ENCODE measurements at regions not wholly inside any gene's neighbourhood (a gene's known extent, or its start where the extent isn't known, plus 50 kb on each side); places are given as distances from the start of the nearest gene placed in this dataset.

- Mint-ChIP-seq H3K4me3 (no peak overlapping the region), H3K27ac (no peak overlapping the region), H3K9me3 (peaks cover 35% of the 10 kb centered on the region), H3K27me3 (ENCODE audit: low read depth, poor library complexity) (no peaks in the 10 kb centered on the region), H3K4me1 (no peaks in the 10 kb centered on the region), H3K36me3 (ENCODE audit: low read depth) (no peaks in the 10 kb centered on the region)
- no peak for TF ChIP-seq CTCF (IDR thresholded peaks at IDR 0.05)
- no peak for DNase-seq
Observed at GRCh38 chr7:136312592-136312991, 335.4 kb upstream of the MTPN start.

GRCh38 chr7:136309407-136309806 is 332.2 kb upstream of the MTPN start:
- Mint-ChIP-seq H3K4me1 (no peaks in the 10 kb centered on the region), H3K36me3 (ENCODE audit: low read depth) (no peaks in the 10 kb centered on the region), H3K4me3 (no peak overlapping the region), H3K27ac (no peak overlapping the region), H3K27me3 (ENCODE audit: low read depth, poor library complexity) (no peaks in the 10 kb centered on the region), H3K9me3 (peaks cover 16% of the 10 kb centered on the region)
- no peak for TF ChIP-seq CTCF (IDR thresholded peaks at IDR 0.05)
- DNase-seq = no peak

GRCh38 chr7:136308230-136308629 is 331.1 kb upstream of the MTPN start:
- Mint-ChIP-seq H3K27ac (no peak overlapping the region), H3K4me1 (no peaks in the 10 kb centered on the region), H3K27me3 (ENCODE audit: low read depth, poor library complexity) (no peaks in the 10 kb centered on the region), H3K4me3 (no peak overlapping the region), H3K36me3 (ENCODE audit: low read depth) (no peaks in the 10 kb centered on the region), H3K9me3 (peaks cover 16% of the 10 kb centered on the region)
- no peak for DNase-seq
- no peak for TF ChIP-seq CTCF (IDR thresholded peaks at IDR 0.05)

- TF ChIP-seq CTCF (IDR thresholded peaks at IDR 0.05) = no peak
- Mint-ChIP-seq H3K4me3 (no peak overlapping the region), H3K36me3 (ENCODE audit: low read depth) (no peaks in the 10 kb centered on the region), H3K4me1 (no peaks in the 10 kb centered on the region), H3K9me3 (peaks cover 9% of the 10 kb centered on the region), H3K27me3 (ENCODE audit: low read depth, poor library complexity) (no peaks in the 10 kb centered on the region), H3K27ac (no peak overlapping the region)
- no peak for DNase-seq
Observed at GRCh38 chr7:136303162-136303561, 326.0 kb upstream of the MTPN start.

DNA sequence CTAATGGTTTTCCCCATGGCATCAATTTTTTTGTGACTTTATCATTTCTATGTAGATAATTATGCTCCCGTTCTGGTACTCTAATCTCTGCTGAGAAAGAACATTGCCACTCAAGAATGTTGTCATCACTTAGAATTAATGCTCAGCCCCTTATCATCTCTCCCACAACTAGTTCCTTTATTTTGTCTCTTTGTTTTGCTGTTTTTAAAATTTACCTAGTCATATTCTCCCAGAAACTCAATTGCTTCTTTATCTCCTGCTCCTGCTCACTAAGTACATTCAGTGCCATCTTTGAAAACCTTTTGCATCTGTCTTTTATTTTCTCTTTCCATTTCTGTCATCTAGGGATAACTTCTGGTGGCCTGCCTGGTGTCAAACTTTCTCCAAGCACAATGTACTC is 324.9 kb upstream of the MTPN start:
- no peak for DNase-seq
- H3K36me3 Mint-ChIP-seq (ENCODE audit: low read depth) = no peaks in the 10 kb centered on the region
- no peak overlapping the region for H3K4me3 Mint-ChIP-seq
- H3K4me1 Mint-ChIP-seq = no peaks in the 10 kb centered on the region
- H3K27ac Mint-ChIP-seq = no peak overlapping the region
- H3K27me3 Mint-ChIP-seq (ENCODE audit: low read depth, poor library complexity) = no peaks in the 10 kb centered on the region
- H3K9me3 Mint-ChIP-seq = peaks cover 7% of the 10 kb centered on the region
- TF ChIP-seq CTCF (IDR thresholded peaks at IDR 0.05) = no peak

DNA sequence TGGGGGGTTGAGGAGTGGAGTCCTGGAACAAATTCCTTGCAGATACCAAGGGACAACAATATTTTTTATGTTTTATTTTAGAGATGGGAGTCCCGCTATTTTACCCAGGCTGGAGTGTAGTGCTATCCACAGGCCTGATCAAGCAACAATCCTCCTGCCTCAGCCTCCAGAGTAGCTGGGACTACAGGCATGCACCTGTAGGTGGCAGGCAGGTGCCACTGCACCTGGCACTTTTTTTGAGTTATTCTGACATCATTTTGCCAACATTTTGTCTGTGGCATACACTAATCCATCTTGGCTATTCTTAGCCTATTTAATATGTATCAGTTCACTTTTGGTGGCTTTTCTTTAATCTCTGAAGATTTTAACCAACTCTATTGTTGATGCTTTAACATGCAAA is 317.8 kb upstream of the MTPN start:
- no peak for DNase-seq
- Mint-ChIP-seq H3K36me3 (ENCODE audit: low read depth) (no peaks in the 10 kb centered on the region), H3K27ac (no peak overlapping the region)

More for the DNA sequence above, 317.8 kb upstream of the MTPN start:
- Mint-ChIP-seq H3K4me1 (peaks cover 6% of the 10 kb centered on the region), H3K4me3 (no peak overlapping the region), H3K9me3 (no peaks in the 10 kb centered on the region), H3K27me3 (ENCODE audit: low read depth, poor library complexity) (peaks cover 2% of the 10 kb centered on the region)
- no peak for TF ChIP-seq CTCF (IDR thresholded peaks at IDR 0.05)
